T-helper 2 cell (primary cell): ENCODE measurements at regions not wholly inside any gene's neighbourhood (a gene's known extent, or its start where the extent isn't known, plus 50 kb on each side); places are given as distances from the start of the nearest gene placed in this dataset.

Experiments
- DNase-seq, 5 experiments: peaks; one replicate each; pipeline versions ENCODE4 v3.0.0 to v3.0.0-alpha.2; 2012 to 2022

- DNase-seq: no peak
These were observed 53.8 kb downstream of the ADM start for GRCh38 chr11:10358696-10359095.

DNA sequence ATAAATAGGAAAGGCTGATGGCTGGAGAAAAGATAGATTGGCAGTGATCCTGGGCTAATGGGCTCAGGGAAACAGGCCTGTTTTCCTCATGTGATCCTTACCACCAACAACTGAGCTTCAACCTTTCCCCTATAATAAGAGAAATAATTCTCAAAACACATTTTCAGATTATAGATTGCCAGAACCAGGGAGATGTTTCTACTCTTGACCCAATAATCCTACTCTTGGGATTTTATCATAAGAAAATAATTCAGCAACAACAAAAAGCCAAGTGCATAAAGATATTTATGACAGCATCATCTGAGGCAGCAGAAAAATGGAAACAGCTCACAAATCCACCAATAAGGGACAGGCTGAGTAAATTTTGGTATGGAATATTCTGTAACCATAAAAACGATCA lies 54.3 kb downstream of the ADM start:
- no peak for DNase-seq

DNA sequence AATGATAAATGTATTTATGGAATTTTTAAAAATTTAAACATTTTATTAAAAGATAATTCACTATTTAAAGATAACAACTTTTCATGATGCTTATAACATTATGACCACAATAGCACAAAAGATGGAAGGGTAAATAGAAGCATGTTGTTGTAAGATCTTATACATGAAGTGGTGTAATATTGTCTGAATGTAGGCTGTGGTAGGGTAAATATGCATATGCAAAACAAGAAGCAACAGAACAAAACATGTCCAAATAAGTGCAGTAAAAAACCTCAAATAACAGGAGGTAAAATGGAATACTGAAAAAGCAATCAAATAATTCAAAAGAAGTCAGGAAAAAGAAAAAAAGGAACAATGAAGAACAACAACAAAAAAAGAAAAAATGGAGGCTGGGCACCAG lies 56.0 kb downstream of the ADM start:
- DNase-seq: no peak

- no peak for DNase-seq
These were observed 60.2 kb downstream of the ADM start for GRCh38 chr11:10365045-10365444.

DNA sequence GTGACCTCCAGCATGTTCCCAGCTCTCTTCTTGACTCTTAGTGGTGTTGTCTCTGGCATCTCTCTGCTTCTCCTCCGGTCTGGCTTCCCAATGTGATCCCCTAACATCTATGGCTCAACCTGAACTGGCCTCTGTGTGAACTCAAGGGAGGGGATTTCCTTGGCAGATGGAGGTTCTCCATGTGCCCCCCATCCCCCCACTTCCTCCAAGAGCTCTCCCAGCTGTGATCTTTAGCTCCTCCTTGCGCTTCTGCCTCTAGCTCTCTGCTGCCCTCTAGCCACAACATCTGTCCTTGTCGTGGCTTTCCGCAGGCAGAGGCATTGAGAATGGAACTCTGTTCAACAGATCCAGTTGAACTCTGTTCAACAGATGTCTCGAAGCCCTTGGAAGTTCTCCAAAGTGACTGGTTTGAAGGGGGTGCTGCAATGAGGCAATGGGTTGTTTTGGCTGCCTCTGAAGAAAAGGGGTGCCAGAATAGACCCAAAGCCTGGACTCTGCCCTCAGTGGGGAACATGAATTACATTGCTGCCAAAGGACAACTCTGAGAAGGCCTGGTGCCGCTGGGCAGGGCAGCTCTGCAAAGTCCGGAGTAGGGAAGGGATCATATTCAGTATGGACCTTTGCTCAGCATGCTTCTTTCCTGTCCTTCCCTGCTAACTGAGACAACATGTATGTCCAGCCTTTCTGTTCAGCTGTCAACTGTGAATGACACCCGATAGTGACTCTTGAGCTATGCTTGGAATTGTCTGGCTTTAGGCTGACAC lies 61.9 kb downstream of the ADM start:
- DNase-seq: peak in 4 of 5 experiments; percentile 7 to 61 (median 18)

DNA sequence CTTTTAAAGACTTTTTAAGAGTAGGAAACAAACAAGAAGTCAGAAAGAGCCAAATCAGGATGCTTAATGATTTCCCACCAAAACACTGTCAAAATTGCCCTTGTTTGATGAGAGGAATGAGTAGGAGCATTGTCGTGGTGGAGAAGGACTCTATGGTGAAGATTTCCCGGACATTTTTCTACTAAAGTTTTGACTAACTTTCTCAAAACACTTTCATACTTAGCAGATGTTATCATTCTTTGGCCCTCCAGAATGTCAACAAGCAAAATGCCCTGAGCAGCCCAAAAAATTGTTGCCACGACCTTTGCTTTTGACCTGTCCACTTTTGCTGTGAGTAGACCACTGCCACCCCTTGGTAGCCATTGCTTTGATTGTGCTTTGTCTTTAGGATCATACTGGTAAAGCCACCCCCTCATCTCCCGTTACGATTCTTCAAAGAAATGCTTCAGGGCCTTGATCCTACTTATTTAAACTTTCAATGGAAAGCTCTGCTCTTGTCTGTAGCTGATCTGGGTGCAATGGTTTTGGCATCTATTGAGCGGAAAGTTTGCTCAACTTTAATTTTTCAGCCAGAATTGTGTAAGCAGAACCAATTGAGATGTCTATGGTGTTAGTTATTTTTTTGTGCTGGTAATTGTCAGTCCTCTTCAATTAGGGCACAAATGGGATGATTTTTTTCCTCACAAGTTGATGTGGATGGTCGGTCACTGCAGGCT lies 67.2 kb downstream of the ADM start:
- no peak for DNase-seq

GRCh38 chr11:10373340-10373739 lies 68.5 kb downstream of the ADM start:
- DNase-seq: no peak

- DNase-seq: peak in 1 of 5 experiments; percentile 39
These were observed 69.1 kb downstream of the ADM start for GRCh38 chr11:10373929-10374328.

DNA sequence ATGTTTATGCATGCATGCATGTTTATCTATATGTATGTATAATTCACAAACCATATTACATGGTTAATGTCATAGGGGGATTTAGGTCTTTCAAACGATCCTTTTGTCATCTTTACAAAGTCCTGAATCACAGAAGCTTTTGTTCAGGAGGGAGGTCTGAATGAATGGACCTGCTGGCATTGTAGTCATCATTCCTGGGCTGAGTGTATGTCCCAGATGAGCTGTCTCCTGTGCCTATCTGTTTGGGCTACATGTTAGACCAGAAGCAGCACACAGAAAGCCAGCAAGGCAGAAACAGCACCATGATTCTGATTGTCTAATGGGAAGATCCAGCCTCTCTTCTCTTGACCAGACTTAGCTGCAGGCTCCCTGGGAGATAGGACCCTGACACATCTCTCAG lies 69.5 kb downstream of the ADM start:
- no peak for DNase-seq

DNA sequence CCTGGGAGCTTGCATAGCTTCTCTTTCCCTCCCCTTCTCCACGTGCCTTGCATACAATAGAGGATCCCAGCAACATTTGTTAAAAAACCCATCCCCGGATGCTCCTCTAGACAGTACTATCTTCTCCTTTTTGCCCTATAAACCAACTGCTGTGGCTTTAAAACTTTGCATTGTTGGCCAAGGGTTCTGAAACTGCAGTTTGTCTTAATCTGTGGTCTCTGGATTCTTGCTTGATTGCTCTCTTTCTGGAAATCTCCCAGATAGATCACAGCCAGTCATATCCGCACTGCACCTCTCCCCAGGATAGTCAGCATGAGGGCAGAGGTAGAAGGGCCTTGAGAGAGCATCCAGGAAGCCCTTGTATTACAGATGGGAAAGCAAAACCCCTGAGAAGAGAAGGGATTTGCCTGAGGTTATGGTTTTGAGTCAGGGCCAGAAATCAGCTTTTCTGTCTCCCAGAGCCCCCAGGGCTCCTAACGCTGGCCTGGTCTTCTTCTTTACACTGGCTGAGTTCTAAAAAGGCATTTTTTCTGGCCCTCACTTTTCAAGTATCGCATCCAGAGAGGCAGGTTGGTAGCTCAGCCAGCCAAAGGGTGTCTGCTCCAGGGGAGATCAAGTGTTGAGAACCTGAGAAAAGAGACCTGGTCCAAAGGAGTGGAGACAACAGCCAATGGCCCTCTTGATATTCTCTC lies 70.6 kb downstream of the ADM start:
- no peak for DNase-seq

- no peak for DNase-seq
These were observed 71.2 kb downstream of the ADM start for GRCh38 chr11:10376061-10376460.

DNA sequence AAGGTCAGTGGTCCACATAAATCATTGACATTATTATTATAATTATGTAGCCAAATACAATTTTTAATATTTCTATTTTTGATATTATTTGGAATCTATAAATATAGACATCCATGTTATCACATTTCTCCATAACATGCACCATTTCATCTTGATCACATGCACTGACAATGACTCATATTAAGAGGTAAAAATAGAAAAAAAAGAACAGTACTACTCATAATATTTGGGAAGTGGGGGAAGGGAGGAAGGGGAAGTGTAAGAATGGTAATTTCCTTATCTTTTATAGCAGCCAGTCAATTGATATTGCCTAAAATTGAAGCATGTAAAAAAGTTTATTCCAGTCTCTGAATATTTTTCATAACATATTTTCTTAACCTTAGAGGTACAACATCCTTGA lies 72.3 kb downstream of the ADM start:
- DNase-seq: no peak

DNA sequence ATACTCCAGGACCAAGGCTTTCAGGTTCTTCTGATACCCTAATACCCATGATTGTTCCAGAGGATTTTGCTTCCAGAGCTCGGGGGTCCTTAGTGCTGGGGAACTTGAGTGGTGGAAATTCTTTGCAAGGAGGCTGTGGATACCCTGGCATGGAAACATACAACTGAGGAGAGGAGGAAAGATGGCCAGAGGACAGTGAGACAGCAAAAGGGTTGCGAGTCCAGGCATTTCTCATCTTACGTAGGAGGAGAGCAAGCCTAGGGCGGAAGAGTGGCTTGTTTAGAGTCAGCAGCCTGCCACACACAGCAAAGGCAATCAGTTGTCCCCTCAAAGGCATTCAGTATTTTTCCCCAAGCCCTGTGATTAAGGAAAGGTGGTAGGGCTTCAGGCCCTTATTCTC lies 73.5 kb downstream of the ADM start:
- no peak for DNase-seq

- DNase-seq: no peak
These were observed 74.1 kb downstream of the ADM start for GRCh38 chr11:10379022-10379421.

- DNase-seq: no peak
These were observed 74.6 kb downstream of the ADM start for GRCh38 chr11:10379426-10379825.

DNA sequence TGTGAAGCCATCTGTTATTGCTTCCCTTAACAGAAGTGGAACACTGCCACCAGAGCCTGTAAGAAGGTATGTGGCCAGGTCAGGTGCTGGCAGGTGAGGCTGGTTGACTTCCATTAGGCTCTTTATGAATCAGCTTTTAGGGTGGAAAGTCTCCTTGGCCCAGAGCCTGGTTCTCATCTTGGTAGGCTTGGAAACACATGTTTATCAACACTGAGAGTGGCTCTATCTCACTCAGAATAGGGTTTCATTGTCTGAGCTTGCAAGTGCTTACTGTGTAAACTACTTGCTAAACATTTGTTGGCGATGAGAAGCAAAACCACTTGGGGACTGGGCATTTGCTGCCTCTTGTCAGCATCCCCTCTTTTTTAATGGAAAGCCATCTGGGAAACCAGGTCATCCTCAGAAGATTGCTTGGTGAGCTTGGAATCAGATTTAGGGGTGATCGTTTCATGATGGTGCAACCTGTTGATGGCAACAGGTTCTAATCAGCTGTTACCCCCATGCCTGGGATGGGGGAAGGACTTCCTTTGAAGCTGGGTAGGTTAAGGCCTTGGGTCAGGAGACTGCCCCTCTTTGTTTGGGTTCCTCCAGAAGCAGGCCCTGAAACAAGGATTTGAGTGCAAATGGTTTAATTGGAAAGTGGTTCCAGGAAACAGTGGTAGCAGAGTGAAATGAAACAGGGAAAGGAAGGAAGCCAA lies 75.0 kb upstream of the AMPD3 start:
- no peak for DNase-seq

GRCh38 chr11:10380921-10381320 lies 74.1 kb upstream of the AMPD3 start:
- DNase-seq: no peak

DNA sequence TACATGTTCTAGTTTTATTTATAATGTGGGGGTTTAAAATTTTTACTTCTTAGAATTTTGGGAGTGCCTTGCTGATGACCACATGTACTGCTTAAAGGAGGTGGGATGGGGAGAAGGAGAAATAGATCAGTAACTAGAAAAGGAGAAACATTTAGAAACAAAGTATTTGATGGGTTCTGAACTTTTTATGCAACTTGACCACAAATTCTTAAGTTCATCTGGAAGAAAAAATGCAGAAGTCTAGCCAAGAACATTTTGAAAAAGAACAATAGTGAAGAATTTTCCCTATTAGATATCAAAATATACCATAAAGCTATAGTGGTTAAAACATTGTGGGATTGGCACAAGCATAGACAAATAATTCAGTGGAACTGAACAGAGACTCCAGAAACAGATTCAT lies 73.3 kb upstream of the AMPD3 start:
- no peak for DNase-seq

DNA sequence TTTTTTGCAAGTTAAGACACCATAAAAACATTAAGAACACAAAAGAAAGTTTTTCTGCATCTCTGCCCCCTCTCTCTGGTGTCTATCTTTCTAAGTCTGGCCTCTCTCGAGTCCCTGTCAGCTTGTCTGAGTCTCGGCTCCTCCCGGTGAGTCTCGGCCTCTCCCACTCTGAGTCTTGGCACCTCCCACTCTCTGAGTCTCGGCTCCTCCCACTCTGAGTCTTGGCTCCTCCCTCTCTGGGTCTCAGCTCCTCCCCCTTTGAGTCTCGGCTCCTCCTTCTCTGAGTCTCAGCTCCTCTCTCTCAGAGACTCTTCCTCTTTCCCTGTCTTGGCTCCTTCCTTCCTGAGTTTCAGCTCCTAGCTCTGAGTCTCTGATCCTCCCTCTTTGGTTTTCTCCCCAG lies 72.5 kb upstream of the AMPD3 start:
- DNase-seq: no peak

DNA sequence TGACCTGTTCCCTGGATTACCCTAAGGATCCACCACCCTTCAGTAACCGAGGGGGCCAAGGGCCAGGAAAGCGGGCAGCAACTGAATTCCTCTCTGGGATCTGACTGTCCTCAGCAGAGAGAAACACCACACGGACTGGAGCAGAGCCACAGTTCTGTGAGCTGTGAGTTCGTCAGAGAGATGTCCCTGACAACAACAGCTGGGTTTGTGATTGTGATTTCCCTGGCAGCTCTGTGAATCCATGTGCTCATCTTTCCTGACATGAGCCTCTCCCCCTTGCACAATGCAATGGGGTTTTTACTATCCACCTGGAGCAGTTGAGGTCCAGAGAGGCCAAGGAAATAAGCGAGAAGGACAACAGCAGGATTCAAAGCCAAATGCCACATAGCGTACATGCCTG lies 69.4 kb upstream of the AMPD3 start:
- DNase-seq: no peak

DNA sequence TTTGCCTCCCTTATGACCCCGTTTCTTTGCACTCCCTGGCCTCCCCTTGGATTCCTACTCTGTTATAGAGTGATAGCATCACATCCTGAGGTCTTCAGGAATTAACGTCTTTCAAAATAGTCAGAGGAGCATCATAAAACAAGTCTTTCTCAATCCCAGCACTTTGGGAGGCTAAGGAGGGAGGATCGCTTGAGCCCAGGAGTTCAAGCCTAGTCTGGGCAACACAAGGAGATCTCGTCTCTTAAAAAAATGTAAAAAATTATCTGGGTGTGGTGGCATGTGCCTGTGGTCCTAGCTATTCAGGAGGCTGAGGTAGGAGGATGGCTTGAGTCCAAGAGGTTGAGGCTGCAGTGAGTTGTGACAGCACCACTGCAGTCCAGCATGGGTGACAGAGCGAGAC lies 68.7 kb upstream of the AMPD3 start:
- DNase-seq: no peak

DNA sequence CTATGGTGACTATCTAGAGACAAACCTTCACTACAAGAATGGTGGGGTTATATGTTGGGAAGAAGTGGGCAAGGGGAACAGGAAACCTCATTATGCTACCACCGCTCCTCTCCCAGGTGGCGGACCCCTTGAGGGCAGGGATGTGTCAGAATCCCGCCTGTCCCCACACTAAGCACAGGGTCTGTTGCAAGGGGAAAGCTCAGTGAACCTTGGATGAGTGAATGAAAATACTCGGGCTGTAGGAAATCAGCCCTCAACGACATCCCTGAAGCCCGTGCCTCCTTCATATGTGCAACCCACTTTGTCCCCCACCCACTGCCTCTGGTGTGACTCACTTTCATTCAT lies 68.2 kb upstream of the AMPD3 start:
- no peak for DNase-seq
